ENCODE measurements at regions not wholly inside any gene's neighbourhood (a gene's known extent, or its start where the extent isn't known, plus 50 kb on each side); places are given as distances from the start of the nearest gene placed in this dataset.

DNA sequence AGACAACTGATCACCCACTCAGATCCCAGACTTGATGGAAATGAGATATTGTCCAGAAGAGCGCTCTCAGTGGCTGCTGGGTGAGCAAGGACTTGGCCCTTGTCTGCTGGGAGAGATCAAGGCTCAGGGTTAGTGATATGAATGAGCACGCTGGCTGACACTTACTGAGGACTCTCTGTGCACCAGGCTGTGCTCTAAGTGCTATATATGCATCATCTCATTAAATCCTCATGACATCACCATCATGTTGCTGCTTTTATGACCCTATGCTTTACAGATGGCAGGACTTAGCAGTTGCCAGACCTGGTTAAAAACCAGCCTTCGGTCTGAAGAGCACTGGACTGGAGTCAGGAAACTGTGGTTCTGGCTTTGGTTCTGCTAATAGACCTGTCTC, 260.9 kb downstream of the VRK1 start:
- intact Hi-C loops (cut with DNase I), result no loop called here
- Histone ChIP-seq H3K4me3 (replicated peaks in 1 of 3) (no peak overlapping the region), H3K27ac (no peak overlapping the region), H3K27me3 (no peaks in the 10 kb centered on the region), H3K4me1 (no peaks in the 10 kb centered on the region), H3K9me3 (no peaks in the 10 kb centered on the region), H3K36me3 (no peaks in the 10 kb centered on the region)
- DNase-seq, result no peak
- WGBS, 2 donors, result 76 to 83% methylated on average over 3 of the region's 3 CpGs
- TF ChIP-seq POLR2A (IDR thresholded peaks at IDR 0.05), result no peak
- TF ChIP-seq, protein P1, sequence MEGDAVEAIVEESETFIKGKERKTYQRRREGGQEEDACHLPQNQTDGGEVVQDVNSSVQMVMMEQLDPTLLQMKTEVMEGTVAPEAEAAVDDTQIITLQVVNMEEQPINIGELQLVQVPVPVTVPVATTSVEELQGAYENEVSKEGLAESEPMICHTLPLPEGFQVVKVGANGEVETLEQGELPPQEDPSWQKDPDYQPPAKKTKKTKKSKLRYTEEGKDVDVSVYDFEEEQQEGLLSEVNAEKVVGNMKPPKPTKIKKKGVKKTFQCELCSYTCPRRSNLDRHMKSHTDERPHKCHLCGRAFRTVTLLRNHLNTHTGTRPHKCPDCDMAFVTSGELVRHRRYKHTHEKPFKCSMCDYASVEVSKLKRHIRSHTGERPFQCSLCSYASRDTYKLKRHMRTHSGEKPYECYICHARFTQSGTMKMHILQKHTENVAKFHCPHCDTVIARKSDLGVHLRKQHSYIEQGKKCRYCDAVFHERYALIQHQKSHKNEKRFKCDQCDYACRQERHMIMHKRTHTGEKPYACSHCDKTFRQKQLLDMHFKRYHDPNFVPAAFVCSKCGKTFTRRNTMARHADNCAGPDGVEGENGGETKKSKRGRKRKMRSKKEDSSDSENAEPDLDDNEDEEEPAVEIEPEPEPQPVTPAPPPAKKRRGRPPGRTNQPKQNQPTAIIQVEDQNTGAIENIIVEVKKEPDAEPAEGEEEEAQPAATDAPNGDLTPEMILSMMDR (IDR thresholded peaks at IDR 0.05), result no peak

DNA sequence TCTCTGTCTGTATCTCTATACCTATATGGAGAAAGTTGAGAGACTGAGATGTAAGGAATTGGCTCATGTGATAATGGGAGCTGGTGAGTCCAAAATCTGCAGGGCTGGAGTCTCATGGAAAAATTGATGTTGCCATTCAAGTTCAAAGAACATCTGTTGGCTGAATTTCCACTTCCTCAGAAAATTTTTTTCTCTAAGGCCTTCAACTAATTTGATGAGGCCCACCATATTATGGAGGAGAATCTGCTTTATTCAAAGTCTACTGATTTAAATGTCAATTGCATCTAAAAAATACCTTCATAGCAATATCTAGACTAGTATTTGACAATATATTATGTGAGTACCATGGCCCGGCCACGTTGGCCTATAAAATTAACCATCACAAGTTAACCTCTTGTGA, 261.4 kb downstream of the VRK1 start:
- intact Hi-C loops (cut with DNase I), result no loop called here
- no peak for DNase-seq
- no peaks in the 10 kb centered on the region for H3K9me3 ChIP-seq
- H3K4me3 ChIP-seq (replicated peaks in 1 of 3), result no peak overlapping the region
- no peak overlapping the region for H3K27ac ChIP-seq
- TF ChIP-seq, protein P1 (IDR thresholded peaks at IDR 0.05), result no peak
- TF ChIP-seq POLR2A (IDR thresholded peaks at IDR 0.05), result no peak
- no peaks in the 10 kb centered on the region for H3K36me3 ChIP-seq
- WGBS, 2 donors, result 71 to 90% methylated on average over 2 of the region's 2 CpGs
- no peaks in the 10 kb centered on the region for H3K4me1 ChIP-seq
- no peaks in the 10 kb centered on the region for H3K27me3 ChIP-seq

- intact Hi-C loops (cut with DNase I), result no loop called here
- 86 to 93% methylated on average over 14 of the region's 14 CpGs for WGBS, 2 donors
Observed at GRCh38 chr14:97061198-97061597, 264.0 kb downstream of the VRK1 start.

GRCh38 chr14:97061714-97062113, 264.5 kb downstream of the VRK1 start:
- Histone ChIP-seq H3K36me3 (no peaks in the 10 kb centered on the region), H3K27ac (no peak overlapping the region), H3K4me3 (replicated peaks in 1 of 3) (no peak overlapping the region), H3K4me1 (no peaks in the 10 kb centered on the region), H3K27me3 (no peaks in the 10 kb centered on the region), H3K9me3 (no peaks in the 10 kb centered on the region)
- TF ChIP-seq, protein P1 (IDR thresholded peaks at IDR 0.05), result no peak
- TF ChIP-seq POLR2A (IDR thresholded peaks at IDR 0.05), result no peak
- WGBS, 2 donors, result 94 to 97% methylated on average over 1 of the region's 1 CpG
- intact Hi-C loops (cut with DNase I), result no loop called here
- no peak for DNase-seq

More at GRCh38 chr14:97061198-97061597, 264.0 kb downstream of the VRK1 start:
- DNase-seq, result no peak
- no peaks in the 10 kb centered on the region for H3K36me3 ChIP-seq
- no peak overlapping the region for H3K4me3 ChIP-seq (replicated peaks in 1 of 3)
- H3K4me1 ChIP-seq, result no peaks in the 10 kb centered on the region
- TF ChIP-seq POLR2A (IDR thresholded peaks at IDR 0.05), result no peak
- TF ChIP-seq, protein P1 (IDR thresholded peaks at IDR 0.05), result no peak
- H3K27ac ChIP-seq, result no peak overlapping the region
- no peaks in the 10 kb centered on the region for H3K9me3 ChIP-seq
- no peaks in the 10 kb centered on the region for H3K27me3 ChIP-seq

DNA sequence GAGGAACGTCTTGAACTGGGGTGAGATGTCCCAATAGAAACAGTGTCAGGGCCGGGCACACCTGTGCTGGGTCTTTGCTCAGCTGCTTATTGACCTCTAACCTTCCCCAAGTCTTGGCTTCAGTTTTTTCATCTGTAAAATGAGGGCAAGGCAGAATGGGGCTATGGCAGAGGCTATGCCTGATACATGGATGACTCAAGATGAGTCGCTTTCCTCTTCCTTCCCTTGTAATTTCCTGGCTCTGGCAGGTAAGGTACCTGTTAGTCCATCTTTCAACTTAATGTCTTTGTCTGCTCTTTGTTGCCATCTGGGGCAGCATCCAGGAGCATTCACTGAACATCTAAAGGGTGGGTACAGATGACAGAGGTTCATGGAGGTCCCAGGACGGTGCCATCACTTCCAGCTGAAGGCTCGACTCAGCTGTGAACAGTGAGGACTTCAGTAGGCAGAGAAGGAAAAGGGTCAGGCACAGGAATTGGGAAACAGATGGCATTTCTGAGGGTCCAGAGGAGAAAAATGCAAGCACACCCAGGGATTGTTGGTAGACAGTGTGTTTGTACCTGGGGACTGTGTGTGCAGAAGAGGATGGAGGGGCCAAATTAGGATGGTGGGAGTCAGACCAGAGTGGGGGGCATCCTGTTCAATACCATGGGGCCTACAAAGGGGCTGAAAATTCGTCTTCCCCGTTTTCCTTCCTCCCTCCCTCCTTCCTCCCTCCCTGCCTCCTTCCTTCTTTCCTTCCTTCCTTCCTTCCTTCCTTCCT, 268.3 kb downstream of the VRK1 start:
- WGBS, 2 donors, result 71 to 77% methylated on average over 7 of the region's 7 CpGs
- TF ChIP-seq POLR2A (IDR thresholded peaks at IDR 0.05), result no peak
- TF ChIP-seq, protein P1 (IDR thresholded peaks at IDR 0.05), result no peak
- Histone ChIP-seq H3K4me3 (replicated peaks in 1 of 3) (no peak overlapping the region), H3K27me3 (no peaks in the 10 kb centered on the region), H3K9me3 (no peaks in the 10 kb centered on the region), H3K27ac (no peak overlapping the region), H3K36me3 (no peaks in the 10 kb centered on the region), H3K4me1 (no peaks in the 10 kb centered on the region)
- intact Hi-C loops (cut with DNase I), result no loop called here
- DNase-seq, result no peak
